Inferior parietal cortex (tissue), 1 donor: ENCODE measurements at regions not wholly inside any gene's neighbourhood (a gene's known extent, or its start where the extent isn't known, plus 50 kb on each side); places are given as distances from the start of the nearest gene placed in this dataset.

Source experiments
- DNase-seq: peaks from one replicate; pipeline ENCODE4 v3.0.0-alpha.2; 2016; ENCODE audit errors: extremely low spot score

DNA sequence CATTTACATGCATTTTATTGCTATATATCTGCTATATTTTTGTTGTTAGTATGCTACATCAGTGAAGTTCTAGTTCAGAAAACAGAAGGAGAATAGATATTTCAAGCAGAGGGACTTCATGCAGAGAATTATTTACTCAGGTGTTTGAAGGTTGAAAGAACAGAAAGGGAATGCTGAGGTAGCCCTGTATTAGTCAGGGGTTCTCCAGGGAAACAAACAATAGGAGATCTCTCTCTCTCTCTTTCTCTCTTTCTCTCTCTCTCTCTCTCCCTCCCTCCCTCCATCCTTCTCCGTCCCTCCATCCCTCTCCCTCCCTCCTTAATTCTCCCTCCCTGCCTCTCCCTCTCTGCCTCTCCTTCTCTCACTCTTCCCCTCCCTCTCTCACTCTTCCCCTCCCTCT lies 114.3 kb upstream of the TDRD3 start:
- no peak for DNase-seq

DNA sequence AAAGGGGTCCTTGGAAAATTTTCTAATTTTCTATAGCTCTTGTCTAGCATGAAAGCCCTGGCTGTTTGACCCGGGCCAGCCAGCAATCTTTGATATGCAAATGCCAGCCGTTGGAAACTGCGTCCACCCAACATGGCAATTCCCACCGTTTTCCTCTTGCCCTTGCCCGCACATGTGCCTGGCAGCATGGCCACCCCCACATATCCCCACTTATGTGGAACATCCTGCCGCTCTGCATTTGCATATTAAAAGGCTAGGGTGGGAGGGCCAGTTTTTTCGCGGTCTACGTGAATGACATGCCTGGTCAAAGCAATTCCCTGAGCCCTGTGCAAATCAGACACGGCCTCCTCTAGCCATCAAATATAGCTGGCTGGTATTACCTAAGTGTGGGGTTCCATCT lies 110.3 kb upstream of the TDRD3 start:
- DNase-seq, result no peak

DNA sequence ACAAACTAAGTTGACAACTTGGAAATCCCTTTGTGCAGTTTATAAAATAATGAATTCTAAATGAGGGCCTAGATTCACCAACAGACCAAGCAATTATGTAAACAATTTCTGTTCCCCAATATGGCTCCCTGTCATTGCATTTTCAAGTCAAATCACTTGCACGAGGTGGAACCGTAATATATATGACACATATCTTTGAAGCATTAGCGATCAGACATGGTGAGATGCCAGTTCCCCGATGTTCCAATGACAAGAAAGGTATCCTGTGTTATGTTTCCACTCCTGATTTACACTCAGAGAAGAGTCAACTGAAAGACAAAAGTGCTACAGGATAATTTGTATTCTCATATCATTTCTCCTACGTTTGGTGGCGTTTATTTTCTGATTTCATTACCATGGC lies 108.5 kb upstream of the TDRD3 start:
- no peak for DNase-seq

DNA sequence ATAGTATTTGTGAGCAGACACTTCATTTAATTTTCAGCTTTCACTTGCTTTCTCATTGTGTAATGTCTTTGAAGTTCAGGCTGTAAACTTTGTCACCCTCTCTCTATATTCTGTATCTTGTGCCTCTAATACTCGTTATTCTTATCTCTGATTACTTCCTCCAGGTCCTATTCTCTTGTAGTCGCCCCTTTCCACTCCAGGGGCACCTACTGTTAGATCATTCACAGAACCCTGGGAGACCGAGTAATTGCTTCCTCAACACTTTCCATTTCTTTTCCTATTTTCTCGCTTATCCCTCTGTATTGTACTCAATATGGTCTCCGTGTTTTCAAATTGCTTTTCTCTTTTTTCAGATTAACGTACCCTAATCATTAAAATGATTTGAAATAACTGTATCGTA lies 93.9 kb upstream of the TDRD3 start:
- no peak for DNase-seq

DNA sequence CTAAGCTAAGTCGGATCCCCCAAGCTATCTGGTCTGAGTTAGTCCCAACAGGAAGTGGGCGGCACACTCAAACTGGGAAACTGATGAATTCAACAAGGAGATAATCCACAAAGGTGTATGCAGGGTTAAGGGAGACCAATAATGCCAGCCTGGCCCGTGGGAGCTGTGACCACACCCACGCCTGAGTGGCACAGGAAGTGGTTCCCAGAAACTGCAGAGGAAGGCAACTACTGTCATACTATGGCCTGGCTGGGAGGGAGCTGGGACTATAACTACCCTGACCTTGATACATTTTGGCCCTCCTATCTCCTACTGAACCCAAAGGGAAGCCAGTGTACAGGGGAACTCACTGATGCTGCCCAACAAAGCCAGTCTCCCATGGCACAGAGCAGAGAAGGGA lies 85.5 kb upstream of the TDRD3 start:
- DNase-seq, result no peak

DNA sequence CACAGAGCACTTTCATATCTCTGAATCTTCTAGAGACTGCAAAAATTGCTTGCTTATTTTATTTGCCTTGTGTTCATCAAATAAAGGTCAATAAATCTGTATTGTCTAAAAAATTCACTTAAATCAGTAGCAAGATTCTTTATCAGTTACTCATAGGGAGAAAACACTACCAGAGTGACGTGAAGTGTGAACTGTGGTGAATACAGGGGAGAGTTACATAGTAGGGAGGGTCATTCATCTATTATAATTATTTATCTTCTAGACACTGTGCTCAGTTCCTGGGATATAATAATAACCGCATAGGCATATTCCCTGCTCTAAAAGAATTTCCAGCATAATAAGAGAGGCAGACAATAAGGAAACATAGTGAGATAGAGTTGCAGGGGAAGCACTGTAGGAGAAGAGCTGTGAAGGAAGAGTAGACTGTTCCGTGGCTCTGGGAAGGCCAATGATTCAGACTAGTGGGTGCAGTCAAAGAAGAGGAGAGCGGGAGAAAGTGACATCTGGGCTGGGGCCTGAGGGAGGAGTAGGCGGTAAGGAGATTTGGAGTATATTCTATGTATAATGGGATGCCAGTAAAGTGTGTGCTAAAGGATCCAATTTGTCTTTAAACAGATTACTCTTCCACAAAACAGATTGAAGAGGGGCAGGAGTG lies 84.0 kb upstream of the TDRD3 start:
- no peak for DNase-seq

DNA sequence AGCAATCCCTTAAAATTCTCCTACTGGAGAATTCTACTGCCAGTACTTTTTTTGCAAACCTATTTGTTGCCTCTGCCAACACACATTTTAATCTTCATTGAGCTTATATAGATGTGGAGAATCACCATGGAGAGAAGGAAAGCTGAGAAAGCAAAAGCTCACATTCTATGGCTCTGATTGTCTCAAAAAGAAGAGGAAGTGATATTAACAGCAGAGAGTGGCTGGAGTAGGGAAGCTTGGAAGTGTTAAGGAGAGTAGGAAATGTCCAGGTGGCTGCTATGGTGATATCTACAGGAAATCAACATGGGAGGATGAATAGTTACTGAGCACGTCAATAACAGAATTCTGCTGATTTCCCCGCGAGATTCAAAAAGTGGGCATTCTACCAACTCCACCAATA lies 78.8 kb upstream of the TDRD3 start:
- no peak for DNase-seq

DNA sequence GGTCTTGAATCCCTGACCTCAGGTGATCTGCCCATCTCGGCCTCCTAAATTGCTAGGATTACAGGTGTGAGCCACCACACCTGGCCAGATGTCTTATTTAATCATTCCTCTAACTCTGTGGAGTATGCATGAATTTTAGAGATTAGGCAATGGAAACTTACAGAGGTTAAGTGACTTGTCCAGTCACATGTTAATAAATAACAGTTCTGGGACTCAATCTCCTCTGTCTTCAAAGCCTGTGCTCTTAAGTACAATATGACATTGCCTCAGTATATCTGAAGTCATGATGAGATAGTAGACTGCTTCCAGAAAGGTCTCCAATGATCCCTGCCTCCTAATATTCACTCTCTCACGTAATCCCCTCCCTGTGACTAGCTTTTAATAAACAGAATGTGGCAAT lies 72.9 kb upstream of the TDRD3 start:
- DNase-seq, result no peak

DNA sequence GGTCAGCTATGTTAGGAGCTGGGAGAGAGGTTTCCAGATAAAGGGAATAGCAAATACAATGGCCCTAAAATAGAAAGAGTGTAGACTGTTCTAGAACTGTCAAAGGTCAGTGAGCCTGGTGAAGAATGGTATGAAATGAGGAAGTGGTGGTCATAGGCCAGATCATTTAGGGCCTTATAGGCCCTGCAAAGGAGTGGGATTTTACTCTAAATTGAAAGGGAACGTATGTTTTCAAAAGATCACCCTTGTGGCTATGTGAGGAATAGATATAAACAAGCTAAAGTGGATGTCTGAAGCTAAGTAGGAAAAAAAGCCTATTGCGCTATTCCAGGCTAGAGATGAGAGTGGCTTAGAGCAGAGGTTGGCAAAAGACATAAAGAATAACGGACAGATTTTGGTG lies 70.7 kb upstream of the TDRD3 start:
- DNase-seq, result no peak

DNA sequence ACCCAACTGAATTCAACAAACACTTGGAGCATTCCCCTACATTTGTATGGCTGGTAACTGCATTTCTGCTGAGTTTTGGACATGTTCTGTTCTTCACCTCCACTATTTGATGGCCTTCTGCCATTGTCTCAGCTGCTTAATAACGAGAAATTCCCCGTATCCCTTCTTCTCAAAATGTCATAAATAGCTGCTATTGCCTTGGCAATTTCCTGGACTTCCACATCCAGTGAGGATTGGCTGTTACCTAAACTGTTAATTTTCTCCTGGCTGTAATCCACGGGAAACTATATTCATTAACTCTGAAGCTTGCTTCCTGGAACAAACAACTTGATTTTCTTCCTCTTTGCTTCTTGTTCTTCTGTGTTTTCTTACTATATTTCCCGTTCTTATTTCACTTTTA lies 69.5 kb upstream of the TDRD3 start:
- no peak for DNase-seq

DNA sequence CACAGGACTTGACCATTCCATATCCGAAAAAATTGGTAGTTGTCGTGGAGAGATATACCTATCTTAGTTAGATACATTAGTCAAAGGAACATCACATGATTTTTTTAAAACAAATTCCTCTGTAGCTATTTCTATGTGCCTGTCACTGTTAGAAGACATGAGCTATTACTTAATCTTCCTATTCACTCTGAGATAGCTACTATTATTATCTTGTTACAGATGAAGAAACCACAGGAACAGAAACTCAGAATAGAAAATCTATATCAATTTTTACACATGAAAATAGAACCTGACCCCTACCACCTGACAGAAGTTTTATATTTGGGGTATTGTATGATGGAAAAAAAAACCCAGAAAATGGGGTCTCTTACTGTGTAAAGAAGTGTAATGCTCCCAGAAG lies 68.9 kb upstream of the TDRD3 start:
- DNase-seq, result no peak

DNA sequence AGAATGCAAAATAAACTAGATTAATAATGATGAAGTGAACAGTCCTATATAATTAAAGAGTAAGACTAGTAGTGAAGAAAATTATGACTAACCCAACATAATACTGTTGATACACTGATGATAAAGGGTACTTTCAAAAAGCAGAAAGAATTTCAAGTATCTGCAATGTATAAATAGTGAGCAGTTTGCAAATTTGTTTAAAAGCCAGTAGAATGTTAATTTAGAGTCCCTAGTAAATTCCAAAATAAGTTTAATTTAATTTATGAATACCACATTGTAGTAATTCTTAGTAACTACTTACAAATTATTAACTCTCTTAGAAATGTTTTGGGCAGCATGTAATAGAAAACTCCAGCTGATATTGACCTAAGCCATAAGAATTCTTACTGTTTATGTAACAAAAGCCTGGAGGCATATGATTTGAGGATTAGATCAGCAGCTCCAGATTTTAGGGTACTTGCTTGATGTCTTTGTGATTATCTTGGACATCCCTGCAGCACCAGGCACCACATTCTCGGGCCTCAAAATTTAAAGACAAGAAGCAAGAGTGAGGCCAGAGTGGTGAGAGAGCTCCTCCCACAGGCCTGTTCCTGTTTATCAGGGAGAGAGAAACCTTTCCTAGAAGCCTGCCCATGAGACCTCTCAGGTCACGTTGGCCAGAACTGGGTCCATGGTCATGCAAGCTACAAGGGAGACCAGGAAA lies 67.6 kb upstream of the TDRD3 start:
- DNase-seq, result no peak

DNA sequence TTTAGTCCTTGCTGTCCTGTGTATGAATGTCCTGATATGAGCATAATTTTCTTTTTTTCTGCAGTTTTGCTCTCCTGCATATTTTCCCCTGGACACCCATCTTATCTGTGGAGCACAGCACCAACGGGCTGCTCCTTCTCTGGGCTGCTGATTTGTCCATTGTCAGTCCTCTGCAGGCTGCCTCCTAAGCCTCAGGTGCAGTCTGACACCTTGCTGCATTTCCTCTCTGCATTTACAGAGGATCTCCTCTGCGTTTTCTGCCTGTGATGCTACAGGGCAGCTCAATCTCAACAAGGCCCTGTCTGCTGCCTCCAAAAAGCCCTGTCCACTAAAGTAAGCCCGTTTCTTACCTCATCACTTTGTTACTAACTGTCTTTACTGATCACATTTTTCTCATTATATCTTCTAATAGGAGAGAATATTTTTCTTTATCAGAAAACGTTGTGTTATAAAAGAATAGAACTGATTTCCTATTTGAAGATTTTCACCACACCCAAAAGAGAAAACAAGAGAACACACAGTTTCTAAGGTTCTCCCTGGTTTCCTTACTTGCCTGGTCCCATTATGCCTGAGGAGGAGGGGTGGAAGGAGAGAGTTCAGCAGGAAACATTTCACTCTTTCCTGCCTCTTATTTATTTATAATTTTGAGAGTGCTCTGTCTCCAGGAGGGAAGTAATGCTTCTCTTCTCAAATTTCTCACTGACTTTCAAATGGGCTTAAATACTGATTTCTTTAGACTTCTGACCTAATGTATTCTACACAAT lies 65.6 kb upstream of the TDRD3 start:
- no peak for DNase-seq

DNA sequence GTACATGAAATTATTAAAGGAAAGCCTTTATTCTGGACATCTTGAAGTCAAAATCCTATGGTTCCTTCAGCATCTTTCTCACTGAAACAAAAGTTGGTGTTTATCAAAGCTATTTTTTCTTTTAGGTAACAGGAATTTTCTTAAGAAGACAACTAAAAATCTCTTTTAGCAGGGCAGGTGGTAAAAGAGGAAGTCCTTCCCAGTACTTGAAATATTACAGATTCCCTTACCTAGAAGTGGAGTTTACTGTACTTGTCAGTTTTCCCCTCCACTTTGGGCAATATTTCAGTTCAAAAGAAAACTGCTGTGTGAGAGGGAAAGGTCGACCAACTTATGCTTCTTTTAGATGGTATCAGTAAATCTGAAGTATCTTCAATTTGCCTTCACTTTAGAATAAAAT lies 64.3 kb upstream of the TDRD3 start:
- DNase-seq, result no peak

DNA sequence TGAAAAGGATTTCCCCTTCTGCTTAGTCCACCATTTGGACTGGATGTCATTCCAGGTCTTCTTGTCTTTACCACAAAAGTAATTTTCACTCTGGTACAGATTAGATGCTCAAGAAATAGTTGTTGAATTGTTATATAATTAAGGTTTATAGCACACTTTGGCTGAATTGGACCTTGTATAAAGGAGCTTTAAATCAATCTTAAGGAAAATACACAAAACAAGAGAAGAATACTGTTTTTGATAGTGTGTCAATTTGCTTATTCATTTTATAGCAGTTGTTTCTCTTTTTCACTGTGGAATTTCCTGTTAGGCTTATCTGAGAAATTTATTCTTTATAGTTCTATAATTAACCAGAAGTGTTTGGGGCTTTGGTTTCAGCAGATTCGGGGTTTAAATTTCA lies 62.7 kb upstream of the TDRD3 start:
- DNase-seq, result no peak

DNA sequence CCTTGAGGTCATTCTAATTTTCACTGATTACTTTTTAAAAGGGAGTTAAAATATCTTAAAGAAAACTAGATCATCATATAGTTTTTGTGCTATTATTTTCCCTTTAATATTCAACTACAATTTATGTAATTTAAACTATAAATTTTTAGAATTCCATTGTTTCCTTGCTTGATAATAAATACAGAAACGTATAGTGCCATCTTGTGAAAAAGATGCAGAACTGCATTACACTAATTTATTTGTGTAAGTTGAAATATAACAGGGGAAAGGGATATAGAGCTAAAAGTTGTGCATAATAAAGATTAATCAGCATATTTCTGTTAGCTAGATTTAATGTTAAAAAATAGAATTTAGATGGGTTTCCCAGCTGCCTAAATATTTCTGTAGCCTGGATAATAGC lies 61.5 kb upstream of the TDRD3 start:
- peak; percentile 17 for DNase-seq

DNA sequence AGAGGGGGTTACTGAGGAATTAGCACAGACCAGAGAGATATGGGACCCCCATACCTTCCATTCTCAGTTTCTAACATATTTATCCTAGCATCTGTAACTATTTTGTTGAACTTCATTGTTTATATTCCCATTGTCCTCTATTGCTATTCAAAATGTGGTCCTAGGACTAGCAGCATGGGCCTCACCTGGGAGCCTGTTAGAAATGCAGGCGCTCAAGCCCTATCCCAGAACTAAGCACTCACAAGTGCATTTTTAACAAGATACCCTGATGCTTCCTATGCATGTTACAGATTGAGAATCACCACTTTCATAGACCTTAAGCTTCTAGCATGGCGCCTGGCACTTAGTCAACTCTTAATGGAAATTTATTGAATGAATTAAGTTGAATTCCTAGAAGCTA lies 58.3 kb upstream of the TDRD3 start:
- no peak for DNase-seq

DNA sequence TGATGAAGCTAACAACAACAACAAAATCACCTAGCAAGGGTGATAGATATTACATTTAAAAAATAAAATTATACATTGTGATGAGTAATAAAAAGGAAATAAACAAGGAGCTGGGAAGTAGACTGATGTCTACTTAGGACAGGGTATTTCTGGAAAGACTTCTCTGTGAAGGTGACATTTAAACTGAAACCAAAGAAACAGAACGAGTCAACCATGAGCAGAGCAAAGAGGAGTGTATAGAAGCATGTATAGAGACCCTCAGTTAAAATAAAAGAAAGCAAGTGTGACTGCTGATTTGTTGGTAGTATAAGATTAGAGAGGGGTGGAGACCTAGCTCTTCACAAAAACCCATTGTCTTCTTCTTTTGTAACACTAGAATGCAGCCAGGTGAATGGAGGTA lies 53.0 kb upstream of the TDRD3 start:
- DNase-seq, result no peak

DNA sequence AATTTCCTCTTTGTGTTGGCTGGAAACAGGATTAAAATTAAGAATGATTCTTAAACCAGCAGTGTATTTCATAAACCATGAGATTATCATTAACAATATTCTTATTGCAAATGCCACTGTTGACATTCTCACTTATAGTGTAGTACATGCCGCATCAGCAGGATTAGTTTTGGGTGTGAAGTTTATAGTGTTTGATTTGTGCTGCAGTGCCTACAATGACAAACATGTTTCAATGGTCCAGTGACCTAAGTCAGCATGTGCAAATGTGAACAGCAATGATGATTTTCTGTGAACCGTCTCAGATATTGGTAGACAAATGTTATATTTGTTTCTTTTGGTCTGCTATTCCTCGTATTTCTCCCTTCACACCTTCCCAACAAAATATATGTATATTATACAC lies 49.8 kb upstream of the TDRD3 start:
- no peak for DNase-seq
